Cardiac fibroblast (primary cell): ENCODE measurements at regions not wholly inside any gene's neighbourhood (a gene's known extent, or its start where the extent isn't known, plus 50 kb on each side); places are given as distances from the start of the nearest gene placed in this dataset.

Experiments used
- DNase-seq, 2 donors: peaks; one replicate each; pipeline versions ENCODE4 v3.0.0 to v3.0.0-alpha.2; 2010; ENCODE audit warnings: low read depth in 2 of 2
- H3K4me3 ChIP-seq, 2 donors: replicated peaks in 1 of 2; 1 replicate in 1 of 2; 2 replicates in 1 of 2; pipeline ENCODE4 v1.5.1; 2011; ENCODE audit warnings: low read depth in 2 of 2, low read length in 2 of 2, mild to moderate bottlenecking in 2 of 2, moderate library complexity in 1 of 2
- CTCF ChIP-seq: IDR thresholded peaks from one replicate; pipeline ENCODE4 v1.5.1; 2011; ENCODE audit warnings: low read depth, mild to moderate bottlenecking, low read length, inconsistent platforms

GRCh38 chr12:60803147-60803546 is 1207.3 kb downstream of the SLC16A7 start:
- TF ChIP-seq CTCF: no peak
- DNase-seq: no peak
- H3K4me3 ChIP-seq: no peak overlapping the region

DNA sequence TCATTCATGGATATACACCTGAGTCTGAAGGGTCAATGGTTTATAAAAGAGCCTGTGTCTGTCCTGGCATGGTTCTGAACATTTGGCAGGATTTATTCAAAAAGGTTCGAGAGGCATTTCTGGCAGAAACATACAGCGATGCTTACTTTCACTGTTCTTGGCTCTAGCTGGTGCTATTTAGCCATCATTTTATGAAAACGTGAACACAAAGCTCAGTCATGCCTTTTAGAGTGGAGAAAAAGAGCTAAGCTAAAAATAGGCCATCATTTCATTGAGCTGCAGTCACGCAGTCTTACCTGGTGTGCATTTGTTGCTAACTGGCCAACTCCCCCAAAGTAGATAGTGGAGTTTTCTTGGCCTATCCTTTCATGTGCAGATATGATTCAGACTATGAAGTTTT is 1209.5 kb downstream of the SLC16A7 start:
- no peak for TF ChIP-seq CTCF
- H3K4me3 ChIP-seq: no peak overlapping the region
- DNase-seq: no peak

GRCh38 chr12:60819794-60820193 is 1224.0 kb downstream of the SLC16A7 start:
- no peak for TF ChIP-seq CTCF
- no peak overlapping the region for H3K4me3 ChIP-seq
- no peak for DNase-seq

DNA sequence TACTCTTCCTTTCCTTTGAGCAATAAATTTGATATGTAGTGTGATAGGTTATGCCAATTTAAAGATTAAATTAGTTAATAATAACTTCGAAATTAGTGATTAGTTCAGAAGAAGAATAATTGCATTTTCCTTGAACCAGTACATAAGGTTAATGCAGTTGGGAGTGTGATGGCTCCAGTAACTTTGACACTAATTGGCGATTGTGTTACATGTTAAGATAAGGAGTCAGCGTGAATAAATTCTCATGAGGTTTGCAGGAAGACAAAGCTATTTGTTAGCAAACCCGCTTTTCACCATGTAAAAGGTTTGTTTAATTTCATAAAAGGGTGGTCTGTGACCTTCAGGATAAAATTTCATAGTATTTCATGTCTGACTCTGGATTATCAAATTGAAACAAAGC is 1226.8 kb downstream of the SLC16A7 start:
- no peak for TF ChIP-seq CTCF

GRCh38 chr12:60830381-60830780 is 1234.6 kb downstream of the SLC16A7 start:
- no peak for TF ChIP-seq CTCF
- H3K4me3 ChIP-seq: no peak overlapping the region
- peak in 1 of 2 donors; percentile 25 for DNase-seq

More for the DNA sequence above, 1226.8 kb downstream of the SLC16A7 start:
- no peak overlapping the region for H3K4me3 ChIP-seq
- no peak for DNase-seq

DNA sequence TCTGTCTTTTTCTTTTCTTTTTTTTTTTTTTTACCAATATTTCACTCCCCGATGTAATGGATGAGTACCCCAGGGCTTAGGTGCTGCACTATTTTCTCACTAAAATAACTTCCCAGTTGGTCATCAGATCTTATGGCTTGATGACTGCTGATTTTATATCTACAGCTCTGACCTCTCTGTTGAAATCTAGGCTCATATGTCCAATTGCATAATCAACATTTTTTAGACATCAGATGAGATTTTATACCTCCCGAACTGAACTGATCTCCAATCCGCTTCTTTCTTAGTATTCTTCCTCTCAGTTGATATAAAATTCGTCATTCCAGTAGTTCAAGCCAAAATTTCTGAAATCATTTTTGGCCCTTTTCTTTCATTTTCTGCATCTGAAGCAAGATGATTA is 1236.5 kb downstream of the SLC16A7 start:
- H3K4me3 ChIP-seq: no peak overlapping the region
- TF ChIP-seq CTCF: no peak
- DNase-seq: peak in 1 of 2 donors; percentile 0

DNA sequence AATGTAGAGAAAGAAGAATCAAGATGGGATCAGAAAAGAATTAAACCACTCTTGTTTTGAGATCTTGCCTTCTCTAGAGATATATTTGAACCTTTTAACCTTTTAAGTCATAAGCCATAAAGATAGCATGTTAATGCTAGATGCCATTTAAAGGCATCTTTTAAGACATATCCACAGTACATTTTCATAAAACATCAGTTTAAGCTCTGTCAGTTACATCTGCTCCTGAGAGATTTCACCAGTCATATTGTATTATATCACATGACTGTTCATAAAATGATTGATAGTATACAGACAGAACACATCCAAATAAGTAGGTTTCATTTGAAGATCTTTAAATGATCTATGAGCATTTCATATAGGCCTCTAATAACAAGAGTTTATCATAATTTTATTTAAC is 1238.5 kb downstream of the SLC16A7 start:
- H3K4me3 ChIP-seq: no peak overlapping the region
- no peak for DNase-seq
- no peak for TF ChIP-seq CTCF
